LNCaP clone FGC (cell line): ENCODE measurements at regions not wholly inside any gene's neighbourhood (a gene's known extent, or its start where the extent isn't known, plus 50 kb on each side); places are given as distances from the start of the nearest gene placed in this dataset.

Experiments
- DNase-seq: peaks from one replicate; pipeline ENCODE4 v3.0.0-alpha.2; 2011; ENCODE audit warnings: low read depth
- H3K4me3 ChIP-seq: 2 replicates; pipeline ENCODE4 v1.5.1; 2011; ENCODE audit warnings: mild to moderate bottlenecking, low read depth, low read length, control low read depth
- TF ChIP-seq, protein P1 (sequence below): IDR thresholded peaks from 2 replicates; pipeline ENCODE4 v1.5.1; 2012; ENCODE audit warnings: mild to moderate bottlenecking; ENCODE audit not compliant: control insufficient read depth, insufficient read depth; ENCODE audit errors: extremely low read depth

DNA sequence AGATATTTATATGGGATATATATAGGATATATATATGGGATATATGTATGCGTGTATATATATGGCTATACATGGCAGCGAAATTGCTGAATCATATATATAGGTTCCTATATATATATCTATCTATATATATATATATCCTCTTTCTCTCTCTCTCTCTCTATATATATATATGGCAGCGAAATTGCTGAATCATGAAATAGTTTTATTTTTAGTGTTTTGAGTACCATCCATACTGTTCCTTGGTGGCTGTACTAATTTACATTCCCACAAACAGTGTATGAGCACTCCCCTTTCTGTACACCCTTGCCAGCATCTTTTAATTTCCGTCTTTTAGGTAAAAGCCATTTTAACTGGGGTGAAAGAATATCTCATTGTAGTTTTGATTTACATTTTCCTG is 397.6 kb upstream of the LINC00305 start:
- DNase-seq: no peak
- no peak overlapping the region for H3K4me3 ChIP-seq
- TF ChIP-seq, protein P1, sequence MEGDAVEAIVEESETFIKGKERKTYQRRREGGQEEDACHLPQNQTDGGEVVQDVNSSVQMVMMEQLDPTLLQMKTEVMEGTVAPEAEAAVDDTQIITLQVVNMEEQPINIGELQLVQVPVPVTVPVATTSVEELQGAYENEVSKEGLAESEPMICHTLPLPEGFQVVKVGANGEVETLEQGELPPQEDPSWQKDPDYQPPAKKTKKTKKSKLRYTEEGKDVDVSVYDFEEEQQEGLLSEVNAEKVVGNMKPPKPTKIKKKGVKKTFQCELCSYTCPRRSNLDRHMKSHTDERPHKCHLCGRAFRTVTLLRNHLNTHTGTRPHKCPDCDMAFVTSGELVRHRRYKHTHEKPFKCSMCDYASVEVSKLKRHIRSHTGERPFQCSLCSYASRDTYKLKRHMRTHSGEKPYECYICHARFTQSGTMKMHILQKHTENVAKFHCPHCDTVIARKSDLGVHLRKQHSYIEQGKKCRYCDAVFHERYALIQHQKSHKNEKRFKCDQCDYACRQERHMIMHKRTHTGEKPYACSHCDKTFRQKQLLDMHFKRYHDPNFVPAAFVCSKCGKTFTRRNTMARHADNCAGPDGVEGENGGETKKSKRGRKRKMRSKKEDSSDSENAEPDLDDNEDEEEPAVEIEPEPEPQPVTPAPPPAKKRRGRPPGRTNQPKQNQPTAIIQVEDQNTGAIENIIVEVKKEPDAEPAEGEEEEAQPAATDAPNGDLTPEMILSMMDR: no peak

DNA sequence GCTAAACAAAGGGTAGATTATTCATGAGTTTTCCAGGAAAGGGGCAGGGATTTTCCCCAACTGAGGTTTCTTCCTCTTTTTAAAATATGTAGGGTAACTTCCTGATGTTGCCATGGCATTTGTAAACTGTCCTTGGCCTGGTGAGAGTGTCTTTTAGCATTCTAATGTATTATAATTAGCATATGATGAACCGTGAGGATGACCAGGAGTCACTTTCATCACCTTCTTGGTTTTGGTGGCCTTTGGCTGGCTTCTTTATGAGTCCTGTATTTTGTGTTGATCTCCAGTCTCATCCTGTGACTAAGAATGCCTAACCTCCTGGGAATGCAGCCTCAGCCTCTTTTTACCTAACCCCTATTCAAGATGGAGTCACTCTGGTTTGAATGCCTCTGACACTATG is 391.0 kb upstream of the LINC00305 start:
- H3K4me3 ChIP-seq: no peak overlapping the region
- TF ChIP-seq, protein P1: no peak
- no peak for DNase-seq

DNA sequence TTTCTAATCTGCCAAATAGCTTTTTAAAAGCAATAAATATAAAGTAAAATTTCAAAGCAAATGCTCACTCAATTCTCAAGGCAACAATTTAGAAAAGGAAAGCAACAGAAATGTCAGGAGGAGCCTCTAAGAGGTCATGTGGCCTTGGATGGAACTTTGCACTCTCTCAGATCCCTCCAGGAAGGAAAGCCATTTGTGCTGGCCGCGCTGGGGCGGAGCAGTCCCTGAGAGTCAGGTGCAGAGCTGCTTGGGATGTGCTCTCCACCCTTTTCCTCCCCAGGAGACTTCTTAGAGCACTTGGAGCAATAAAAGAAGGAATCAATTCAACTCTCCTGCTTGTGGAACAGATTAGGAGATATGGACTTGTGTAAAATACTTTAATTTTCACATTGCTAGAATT is 379.8 kb upstream of the LINC00305 start:
- no peak for DNase-seq
- TF ChIP-seq, protein P1: no peak

DNA sequence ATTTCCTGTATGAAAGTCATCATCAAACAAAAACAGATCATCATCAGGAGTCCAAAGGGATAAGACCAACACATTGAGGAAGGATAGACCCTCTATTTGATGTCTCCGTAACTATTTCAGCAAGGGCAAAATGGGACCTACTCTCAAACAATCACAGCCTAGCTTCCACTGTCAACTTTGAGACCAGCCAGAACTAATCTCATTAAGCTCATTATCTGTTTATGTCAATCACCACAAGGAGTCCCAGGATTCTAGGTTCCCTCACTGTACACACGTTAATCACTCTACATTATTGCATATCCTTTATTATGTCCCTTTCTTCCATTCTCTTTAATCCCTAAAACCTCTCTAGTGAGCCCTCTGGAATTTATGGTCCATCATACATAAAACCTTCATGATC is 370.3 kb upstream of the LINC00305 start:
- no peak overlapping the region for H3K4me3 ChIP-seq
- no peak for DNase-seq
- TF ChIP-seq, protein P1: no peak

More for the DNA sequence above, 379.8 kb upstream of the LINC00305 start:
- no peak overlapping the region for H3K4me3 ChIP-seq

DNA sequence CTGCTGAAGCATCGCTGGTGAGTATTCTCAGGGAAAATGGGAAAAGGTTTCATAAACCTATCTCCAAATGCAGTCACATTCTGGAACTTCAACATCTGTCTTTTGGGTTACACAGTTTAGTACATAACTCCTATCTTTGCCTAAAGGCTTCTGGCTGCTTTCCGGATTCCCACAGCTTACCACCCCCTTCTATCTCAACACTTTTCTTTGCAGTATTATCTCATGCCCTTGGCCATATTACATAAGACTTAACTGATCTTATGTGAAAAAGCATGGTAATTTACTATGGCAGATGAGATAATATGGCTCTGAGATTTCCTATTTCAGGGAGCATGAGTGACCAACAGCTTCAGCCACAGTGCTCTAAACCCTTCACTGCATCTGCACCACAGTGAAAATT is 369.3 kb upstream of the LINC00305 start:
- H3K4me3 ChIP-seq: no peak overlapping the region
- TF ChIP-seq, protein P1: no peak
- DNase-seq: no peak

DNA sequence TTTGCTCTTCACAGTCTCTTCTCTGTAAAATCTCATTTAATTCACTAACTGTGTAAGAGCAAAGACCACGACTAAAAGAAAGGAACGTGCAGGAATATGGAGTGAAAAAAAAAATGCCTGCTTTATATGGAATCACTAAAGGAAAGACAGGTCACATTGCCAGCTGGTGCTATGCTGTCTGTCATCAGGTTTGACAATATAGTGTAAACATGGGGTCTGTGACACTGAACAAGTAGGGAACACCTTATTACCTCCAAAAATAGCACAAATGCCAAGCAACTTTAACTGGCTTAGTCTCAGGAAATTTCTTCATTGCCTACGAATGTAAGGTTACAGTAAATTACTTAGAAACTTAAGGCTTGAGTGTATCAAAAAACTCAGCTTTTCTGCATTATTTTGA is 364.5 kb upstream of the LINC00305 start:
- TF ChIP-seq, protein P1: no peak
- no peak overlapping the region for H3K4me3 ChIP-seq
- DNase-seq: no peak

DNA sequence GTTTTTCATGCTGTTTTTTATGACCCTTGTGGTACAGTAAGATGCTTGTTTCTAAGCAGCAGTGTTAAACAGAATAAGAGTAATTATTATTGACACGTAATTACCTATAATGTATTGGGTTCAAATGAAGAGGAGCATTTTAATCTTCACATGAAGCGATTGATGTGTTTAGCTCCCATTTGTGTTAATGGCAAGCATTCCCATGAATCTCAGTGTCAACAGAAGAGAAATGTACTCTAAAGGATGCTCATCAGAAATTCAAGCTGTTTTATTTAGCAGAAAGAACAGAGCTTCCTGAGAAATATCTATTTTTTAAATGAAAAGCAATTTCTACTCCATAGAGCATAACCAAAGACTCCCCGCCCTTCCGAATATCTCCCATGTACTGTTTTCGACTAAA is 341.3 kb upstream of the LINC00305 start:
- no peak for DNase-seq
- H3K4me3 ChIP-seq: no peak overlapping the region
- TF ChIP-seq, protein P1: no peak
